ENCODE measurements at regions not wholly inside any gene's neighbourhood (a gene's known extent, or its start where the extent isn't known, plus 50 kb on each side); places are given as distances from the start of the nearest gene placed in this dataset.
"Not testable (repeated sequence)": the region's sequence is repeated elsewhere in the genome, so short reads cannot be mapped to it uniquely, and the experiment has no call there.

DNA sequence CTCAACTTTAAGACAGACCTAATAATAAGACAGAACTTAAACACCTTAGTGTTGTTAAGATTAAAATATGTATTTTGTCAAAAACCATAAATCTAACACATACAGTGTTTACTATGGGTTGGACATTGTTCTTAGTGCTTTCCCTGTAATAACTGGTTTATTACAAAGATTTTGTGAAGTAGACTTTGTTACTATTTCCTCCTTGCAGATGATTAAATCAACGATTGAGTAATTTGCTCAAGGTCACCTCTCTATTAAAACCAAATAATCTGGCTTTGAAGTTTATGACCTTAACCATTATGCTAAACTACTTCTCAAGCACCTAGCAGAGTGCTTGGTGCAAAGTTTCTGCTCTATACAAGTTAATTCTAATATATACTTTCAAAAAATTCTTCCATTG lies 102.7 kb upstream of the FAM3C start:
- Mint-ChIP-seq H3K4me1 (peaks cover 23% of the 10 kb centered on the region), H3K27me3 (no peaks in the 10 kb centered on the region), H3K9me3 (ENCODE audit: low read depth) (peaks cover 12% of the 10 kb centered on the region), H3K27ac (no peak overlapping the region), H3K36me3 (peaks cover 25% of the 10 kb centered on the region), H3K4me3 (no peak overlapping the region)
- no peak for DNase-seq
- CTCF ChIA-PET: interaction anchor here (0.7 kb wide), 1 partner anchor 101 kb away, joined by 3 read pairs; no protein-coding TSS in a partner anchor
- no peak for ATAC-seq

DNA sequence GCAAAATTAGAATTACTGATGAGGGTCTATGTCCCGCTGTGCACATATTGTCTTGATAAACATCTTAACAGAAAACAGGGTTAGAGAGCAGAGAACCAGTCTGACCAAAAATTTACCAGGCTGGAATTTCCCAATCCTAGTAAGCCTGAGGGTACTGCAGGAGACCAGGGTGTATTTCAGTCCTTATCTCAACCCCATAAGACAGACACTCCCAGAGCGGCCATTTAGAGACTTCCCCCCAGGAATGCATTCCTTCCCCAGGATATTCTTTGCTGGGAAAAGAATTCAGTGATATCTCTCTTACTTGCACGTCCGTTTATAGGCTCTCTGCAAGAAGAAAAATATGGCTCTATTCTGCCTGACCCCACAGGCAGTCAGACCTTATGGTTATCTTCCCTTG lies 101.4 kb upstream of the FAM3C start:
- H3K4me3 Mint-ChIP-seq; H3K27ac Mint-ChIP-seq; H3K27me3 Mint-ChIP-seq; DNase-seq; CTCF ChIA-PET; H3K9me3 Mint-ChIP-seq (ENCODE audit: low read depth); ATAC-seq: not testable (repeated sequence)
- Mint-ChIP-seq H3K4me1 (peaks cover 23% of the 10 kb centered on the region), H3K36me3 (peaks cover 18% of the 10 kb centered on the region)

DNA sequence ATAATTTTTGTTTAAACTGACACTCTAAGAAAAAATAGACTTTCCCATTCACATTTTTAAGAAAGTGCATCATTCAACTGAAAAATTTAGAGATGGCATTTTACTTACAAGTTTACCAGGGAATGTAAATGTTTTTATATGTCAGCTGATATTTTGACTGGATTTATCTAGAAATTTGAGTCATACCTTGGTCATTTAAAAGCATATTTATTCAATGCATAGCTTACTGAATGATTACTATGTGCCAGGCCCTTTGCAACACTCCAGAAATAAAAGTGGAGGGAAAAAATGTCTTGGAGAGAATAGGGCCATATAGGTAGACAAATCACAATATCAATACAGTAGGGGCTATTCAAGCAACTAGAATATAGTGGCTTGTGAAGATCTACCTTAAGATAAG lies 98.4 kb upstream of the FAM3C start:
- ATAC-seq: no peak

DNA sequence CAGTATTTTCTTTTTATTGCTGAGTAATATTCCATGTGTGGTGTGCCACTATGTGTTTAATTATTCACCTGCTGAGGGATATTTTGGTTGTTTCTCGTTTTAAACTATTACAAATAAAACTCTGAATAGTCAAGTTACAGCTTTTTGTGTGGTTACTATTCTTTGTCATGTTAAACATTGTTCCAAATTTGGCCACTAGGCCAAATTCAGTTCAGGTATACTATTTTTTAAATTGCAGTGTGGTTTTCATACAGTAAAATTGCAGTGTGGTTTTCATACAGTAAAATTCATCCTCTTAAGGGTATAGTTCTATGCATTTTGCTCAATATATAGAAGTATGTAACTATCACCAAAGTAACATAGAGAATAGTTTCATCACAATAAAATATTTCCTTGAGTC lies 97.4 kb upstream of the FAM3C start:
- DNase-seq (no peak), ATAC-seq (no peak)
- no peak overlapping the region for H3K4me3 Mint-ChIP-seq
- peaks cover 13% of the 10 kb centered on the region for H3K36me3 Mint-ChIP-seq
- H3K27ac Mint-ChIP-seq: no peak overlapping the region
- peaks cover 7% of the 10 kb centered on the region for H3K9me3 Mint-ChIP-seq (ENCODE audit: low read depth)
- H3K27me3 Mint-ChIP-seq: peaks cover 4% of the 10 kb centered on the region
- CTCF ChIA-PET: interaction anchor here (0.7 to 1.3 kb wide), 2 partner anchors 10 to 37 kb away, joined by 3 read pairs; no protein-coding TSS in a partner anchor
- H3K4me1 Mint-ChIP-seq: peaks cover 7% of the 10 kb centered on the region

More for the DNA sequence above, 98.4 kb upstream of the FAM3C start:
- H3K4me1 Mint-ChIP-seq: peaks cover 8% of the 10 kb centered on the region
- CTCF ChIA-PET: interaction anchor here (1.0 to 1.3 kb wide), 4 partner anchors 11 to 51 kb away, joined by 3 to 4 read pairs (median 3); no protein-coding TSS in a partner anchor
- peaks cover 13% of the 10 kb centered on the region for H3K36me3 Mint-ChIP-seq
- no peak overlapping the region for H3K27ac Mint-ChIP-seq
- peaks cover 7% of the 10 kb centered on the region for H3K9me3 Mint-ChIP-seq (ENCODE audit: low read depth)
- H3K27me3 Mint-ChIP-seq: peaks cover 4% of the 10 kb centered on the region
- no peak for DNase-seq
- H3K4me3 Mint-ChIP-seq: no peak overlapping the region

DNA sequence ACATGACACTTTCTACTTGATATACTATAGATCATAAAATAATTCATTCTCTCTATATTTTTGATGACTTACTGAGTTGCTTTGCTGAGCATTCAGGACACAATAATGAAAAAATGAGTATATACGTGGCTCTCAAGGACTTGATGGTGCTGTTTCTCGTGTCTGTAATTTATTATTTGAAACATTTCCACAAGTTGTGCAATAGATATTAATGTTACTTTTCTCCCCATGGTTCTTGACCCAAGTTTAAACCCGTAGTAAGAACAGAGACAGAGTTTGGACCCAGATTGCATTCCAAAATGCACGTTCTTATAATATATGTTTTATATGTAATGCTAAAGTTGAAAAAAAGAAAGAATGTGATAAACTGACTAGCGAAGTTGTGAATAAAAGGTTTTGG lies 94.2 kb upstream of the FAM3C start:
- Mint-ChIP-seq H3K9me3 (ENCODE audit: low read depth) (no peaks in the 10 kb centered on the region), H3K36me3 (peaks cover 2% of the 10 kb centered on the region), H3K4me1 (peaks cover 5% of the 10 kb centered on the region), H3K27me3 (peaks cover 4% of the 10 kb centered on the region), H3K27ac (no peak overlapping the region), H3K4me3 (no peak overlapping the region)
- CTCF ChIA-PET: no interaction called here
- DNase-seq (no peak), ATAC-seq (no peak)

DNA sequence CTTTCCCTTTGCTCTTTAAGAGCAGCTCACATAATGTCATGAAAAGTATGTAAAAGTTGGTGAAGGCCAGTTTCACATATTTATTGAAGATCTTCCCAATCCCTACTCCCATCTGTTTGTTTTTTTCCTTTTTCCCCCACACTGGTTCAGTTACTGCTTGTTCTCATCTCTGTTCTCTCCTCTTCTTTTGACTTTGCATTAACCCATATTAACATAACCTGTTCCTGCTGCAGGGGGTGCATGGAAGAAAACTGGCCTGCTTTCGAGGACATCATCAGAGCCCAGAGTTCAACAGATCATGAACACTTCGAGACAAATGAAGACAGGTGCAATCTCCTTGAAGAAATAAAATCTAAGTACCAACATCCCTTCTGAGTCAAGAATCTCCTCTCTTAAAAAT lies 93.3 kb upstream of the FAM3C start:
- no peaks in the 10 kb centered on the region for H3K9me3 Mint-ChIP-seq (ENCODE audit: low read depth)
- no peak for ATAC-seq
- CTCF ChIA-PET: no interaction called here

DNA sequence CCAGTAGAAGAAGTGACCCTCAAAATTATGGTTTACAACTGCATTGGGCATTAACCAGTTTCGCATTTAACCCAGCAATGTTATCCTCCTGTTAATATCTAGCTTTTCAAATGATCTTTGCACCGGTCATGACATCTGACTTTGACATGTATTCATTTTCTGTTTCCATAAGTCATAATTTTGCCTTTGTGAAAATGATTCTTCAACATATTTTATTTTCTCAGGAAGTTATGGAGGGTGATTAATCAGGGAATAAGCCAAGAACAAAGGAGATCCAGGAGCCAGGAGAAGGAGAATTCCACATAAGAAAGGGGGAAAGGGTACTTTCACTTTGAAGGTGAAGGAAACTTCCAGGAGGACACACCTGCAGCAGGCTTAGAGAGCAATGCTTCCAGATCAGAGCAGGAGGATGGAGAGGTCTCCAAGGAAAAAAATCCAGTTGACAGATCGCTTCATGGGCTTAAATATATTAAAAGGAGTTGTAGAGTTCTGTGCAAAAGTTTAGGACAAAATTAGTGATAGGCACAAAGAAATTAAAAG lies 92.1 kb upstream of the FAM3C start:
- DNase-seq (no peak), ATAC-seq (no peak)
- peaks cover 2% of the 10 kb centered on the region for H3K36me3 Mint-ChIP-seq
- H3K4me1 Mint-ChIP-seq: peaks cover 5% of the 10 kb centered on the region
- H3K27ac Mint-ChIP-seq: no peak overlapping the region
- CTCF ChIA-PET: no interaction called here
- peaks cover 4% of the 10 kb centered on the region for H3K27me3 Mint-ChIP-seq
- H3K4me3 Mint-ChIP-seq: no peak overlapping the region
- H3K9me3 Mint-ChIP-seq (ENCODE audit: low read depth): no peaks in the 10 kb centered on the region

More for the DNA sequence above, 93.3 kb upstream of the FAM3C start:
- Mint-ChIP-seq H3K4me3 (no peak overlapping the region), H3K27ac (no peak overlapping the region), H3K4me1 (peaks cover 5% of the 10 kb centered on the region), H3K36me3 (peaks cover 2% of the 10 kb centered on the region), H3K27me3 (peaks cover 4% of the 10 kb centered on the region)
- DNase-seq: no peak

DNA sequence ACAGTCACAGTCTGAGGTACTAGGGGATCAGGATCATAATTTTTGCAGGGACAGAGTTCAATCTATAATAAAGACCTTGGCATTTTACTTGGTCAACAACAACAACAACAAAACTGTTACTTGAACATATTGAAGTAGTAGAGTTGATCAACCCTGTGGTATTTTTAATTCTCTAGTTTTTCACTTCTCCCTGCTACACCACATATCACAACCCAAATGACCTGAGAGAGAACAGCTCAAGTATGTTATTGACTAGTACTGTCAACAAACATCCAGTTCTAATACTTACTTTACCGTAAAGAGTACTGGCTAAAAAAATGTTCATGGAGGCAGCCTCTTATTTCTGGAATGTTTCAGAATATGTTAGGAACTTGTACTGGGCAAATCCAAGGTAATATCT lies 90.5 kb upstream of the FAM3C start:
- H3K27me3 Mint-ChIP-seq: peaks cover 4% of the 10 kb centered on the region
- ATAC-seq (no peak), DNase-seq (no peak)
- peaks cover 2% of the 10 kb centered on the region for H3K36me3 Mint-ChIP-seq
- H3K27ac Mint-ChIP-seq: no peak overlapping the region
- no peaks in the 10 kb centered on the region for H3K9me3 Mint-ChIP-seq (ENCODE audit: low read depth)
- H3K4me1 Mint-ChIP-seq: peaks cover 8% of the 10 kb centered on the region
- CTCF ChIA-PET: no interaction called here
- H3K4me3 Mint-ChIP-seq: no peak overlapping the region

DNA sequence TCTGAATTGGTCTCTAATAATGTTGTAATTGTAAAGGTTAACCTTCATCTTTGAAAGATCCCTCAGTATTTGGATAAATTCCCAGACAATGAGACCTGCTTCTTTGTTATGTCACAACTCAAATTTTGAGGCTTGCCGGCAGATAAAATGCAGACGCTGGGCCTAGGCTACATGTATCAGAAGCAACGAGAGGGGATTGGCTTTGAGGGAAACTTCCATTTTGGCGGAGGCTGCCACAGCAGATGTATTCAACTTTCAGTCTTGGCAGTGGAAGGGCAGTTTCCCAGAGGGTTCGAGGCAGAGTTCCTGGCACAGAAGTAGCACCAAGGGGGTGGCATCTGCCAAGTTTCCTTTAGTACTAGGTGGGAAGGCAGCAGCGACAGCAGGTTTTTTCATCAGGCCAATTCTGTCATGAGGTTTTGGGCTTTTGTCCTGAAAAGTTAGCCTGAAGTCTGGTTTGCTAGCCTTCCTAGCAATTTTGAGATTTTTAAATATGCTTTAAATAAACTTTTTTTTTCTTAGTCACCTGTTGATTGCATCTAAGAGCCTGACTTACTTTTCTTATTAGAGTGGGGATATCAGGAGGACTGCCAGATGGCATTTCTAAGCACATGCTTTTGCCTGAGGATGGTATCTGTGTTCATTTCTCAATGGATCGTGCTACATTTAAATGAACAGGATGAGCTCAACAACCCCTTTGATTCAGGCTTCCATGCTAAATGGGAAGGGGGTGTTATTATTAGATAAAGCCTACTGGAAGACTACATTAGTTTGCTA lies 89.5 kb upstream of the FAM3C start:
- Mint-ChIP-seq H3K4me3 (no peak overlapping the region), H3K9me3 (ENCODE audit: low read depth) (no peaks in the 10 kb centered on the region), H3K27me3 (no peaks in the 10 kb centered on the region), H3K27ac (no peak overlapping the region), H3K36me3 (peaks cover 2% of the 10 kb centered on the region), H3K4me1 (peaks cover 8% of the 10 kb centered on the region)
- CTCF ChIA-PET: no interaction called here
- DNase-seq (no peak), ATAC-seq (no peak)

DNA sequence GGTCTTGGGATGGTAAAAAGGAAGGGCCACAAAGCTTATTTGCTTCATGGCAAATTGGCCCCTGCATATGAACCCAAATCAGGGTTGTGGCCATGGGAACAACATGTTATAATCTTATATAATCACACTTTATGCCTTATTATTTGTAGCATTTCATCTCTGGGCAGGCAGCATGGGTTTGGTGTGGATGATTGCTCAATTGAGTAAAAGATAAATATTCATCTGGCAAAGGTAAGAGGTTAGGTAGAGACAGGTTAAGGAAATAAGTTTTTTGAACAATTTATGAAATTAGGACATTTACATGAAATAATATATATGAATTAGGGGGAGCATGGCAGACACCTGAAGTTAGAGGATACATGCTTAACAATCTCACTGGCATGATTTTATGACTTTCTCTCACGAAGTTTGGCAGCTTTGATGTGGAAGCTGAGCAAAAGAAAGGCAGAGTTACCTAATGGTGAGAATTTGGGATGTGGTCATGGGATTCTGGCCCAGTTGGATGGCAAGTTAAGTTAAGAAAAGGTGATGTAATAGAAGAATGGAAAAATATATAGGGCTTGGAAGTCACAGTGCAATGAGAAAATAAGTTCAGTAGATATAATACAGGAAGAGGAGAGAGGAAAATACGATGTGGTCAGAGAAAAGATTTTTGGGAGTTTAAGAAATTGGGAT lies 88.1 kb upstream of the FAM3C start:
- DNase-seq (no peak), ATAC-seq (no peak)
- Mint-ChIP-seq H3K27me3 (no peaks in the 10 kb centered on the region), H3K27ac (no peak overlapping the region), H3K36me3 (peaks cover 2% of the 10 kb centered on the region), H3K4me1 (peaks cover 8% of the 10 kb centered on the region), H3K9me3 (ENCODE audit: low read depth) (no peaks in the 10 kb centered on the region), H3K4me3 (no peak overlapping the region)
- CTCF ChIA-PET: interaction anchor here (0.8 to 1.1 kb wide), 2 partner anchors 10 to 86 kb away, joined by 3 read pairs; no protein-coding TSS in a partner anchor

DNA sequence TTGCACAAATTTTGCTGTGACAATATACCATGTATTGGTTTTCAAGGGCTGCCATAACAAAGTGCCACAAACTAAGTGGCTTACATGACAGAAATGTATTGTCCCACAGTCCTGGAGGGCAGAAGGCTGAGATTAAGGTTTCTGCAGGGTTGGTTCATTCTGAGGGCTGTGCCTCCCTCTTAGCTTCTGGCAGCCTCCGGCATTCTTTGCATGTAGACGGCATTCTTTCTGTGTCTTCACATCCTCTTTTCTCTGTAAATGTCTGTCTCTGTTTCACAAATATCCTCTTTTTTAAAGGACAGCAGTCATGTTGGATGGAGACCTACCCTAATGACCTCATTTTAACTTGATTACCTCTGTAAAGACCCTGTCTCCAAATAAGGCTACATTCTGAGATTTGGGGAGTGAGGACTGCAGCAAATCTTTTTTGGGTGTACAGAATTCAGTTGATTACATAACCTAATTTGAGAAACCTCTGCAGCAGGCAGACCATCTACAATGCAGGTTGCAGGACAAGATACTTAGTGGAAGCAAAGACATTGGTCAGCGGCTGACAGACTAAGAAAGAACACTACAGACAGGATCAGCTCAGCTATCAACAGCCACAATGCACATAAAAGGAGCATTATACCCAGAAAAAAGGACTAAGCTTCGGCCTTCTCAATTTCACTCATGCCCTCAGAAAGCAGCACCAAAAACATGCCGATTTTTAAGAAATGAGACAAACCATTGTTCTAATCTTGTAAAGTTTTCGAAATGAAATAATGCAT lies 84.6 kb upstream of the FAM3C start:
- CTCF ChIA-PET: interaction anchor here (1.1 kb wide), 1 partner anchor 114 kb away, joined by 3 read pairs; no protein-coding TSS in a partner anchor
- H3K9me3 Mint-ChIP-seq (ENCODE audit: low read depth): no peaks in the 10 kb centered on the region
- H3K4me3 Mint-ChIP-seq: no peak overlapping the region
- ATAC-seq (no peak), DNase-seq (no peak)
- H3K27ac Mint-ChIP-seq: no peak overlapping the region
- H3K27me3 Mint-ChIP-seq: no peaks in the 10 kb centered on the region
- peaks cover 2% of the 10 kb centered on the region for H3K36me3 Mint-ChIP-seq
- peaks cover 3% of the 10 kb centered on the region for H3K4me1 Mint-ChIP-seq

DNA sequence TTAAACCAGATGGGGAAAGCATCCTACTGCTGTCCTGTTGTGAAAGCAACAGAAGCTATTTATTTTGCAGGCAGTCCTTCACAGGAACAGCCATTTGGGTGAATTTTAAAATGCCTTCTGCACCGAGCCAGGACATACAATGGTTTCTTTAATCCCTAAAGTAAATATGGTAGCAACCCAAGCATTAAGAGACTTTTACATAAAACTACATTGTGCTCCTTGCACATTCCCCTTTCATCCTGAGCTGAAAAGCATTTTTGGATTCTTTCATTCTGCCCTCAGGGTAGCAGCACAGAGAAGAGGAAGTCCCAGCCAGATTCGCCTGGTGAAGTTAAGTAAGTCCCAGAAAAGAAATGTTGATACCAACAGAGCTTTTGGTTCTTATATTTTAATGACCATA lies 84.0 kb upstream of the FAM3C start:
- no peaks in the 10 kb centered on the region for H3K27me3 Mint-ChIP-seq
- ATAC-seq (no peak), DNase-seq (no peak)
- H3K27ac Mint-ChIP-seq: no peak overlapping the region
- no peaks in the 10 kb centered on the region for H3K9me3 Mint-ChIP-seq (ENCODE audit: low read depth)
- CTCF ChIA-PET: interaction anchor here (1.1 kb wide), 1 partner anchor 113 kb away, joined by 3 read pairs; no protein-coding TSS in a partner anchor
- H3K4me3 Mint-ChIP-seq: no peak overlapping the region
- H3K36me3 Mint-ChIP-seq: peaks cover 2% of the 10 kb centered on the region
- peaks cover 3% of the 10 kb centered on the region for H3K4me1 Mint-ChIP-seq

DNA sequence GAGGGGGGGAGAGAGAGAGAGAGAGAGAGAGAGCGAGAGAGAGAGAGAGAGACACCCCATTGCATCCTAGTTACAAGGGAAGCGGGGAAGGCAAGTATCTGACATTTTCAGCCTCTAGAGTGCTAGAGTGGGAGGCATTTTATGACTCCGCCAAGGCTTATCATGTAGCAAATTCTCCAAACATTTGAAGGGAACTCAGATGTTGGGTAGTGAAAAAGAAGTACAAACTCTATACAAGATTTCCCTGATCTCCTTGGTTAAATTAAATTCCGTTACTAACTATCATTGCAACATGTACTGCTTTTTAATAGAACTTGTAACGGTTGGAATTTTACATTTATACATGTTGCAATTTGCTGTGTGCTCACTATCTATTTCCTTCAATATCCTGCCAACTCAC lies 83.4 kb upstream of the FAM3C start:
- no peak for ATAC-seq
- no peak for DNase-seq
- CTCF ChIA-PET: no interaction called here
- Mint-ChIP-seq H3K36me3 (peaks cover 4% of the 10 kb centered on the region), H3K4me1 (peaks cover 3% of the 10 kb centered on the region), H3K27me3 (no peaks in the 10 kb centered on the region), H3K4me3 (no peak overlapping the region), H3K27ac (no peak overlapping the region), H3K9me3 (ENCODE audit: low read depth) (no peaks in the 10 kb centered on the region)
